Right kidney (tissue), 1 donor: ENCODE measurements at regions not wholly inside any gene's neighbourhood (a gene's known extent, or its start where the extent isn't known, plus 50 kb on each side); places are given as distances from the start of the nearest gene placed in this dataset.
"Not testable (repeated sequence)": the region's sequence is repeated elsewhere in the genome, so short reads cannot be mapped to it uniquely, and the experiment has no call there.

Experiments
- DNase-seq: peaks from one replicate; pipeline ENCODE4 v3.0.0-alpha.2; 2016

DNA sequence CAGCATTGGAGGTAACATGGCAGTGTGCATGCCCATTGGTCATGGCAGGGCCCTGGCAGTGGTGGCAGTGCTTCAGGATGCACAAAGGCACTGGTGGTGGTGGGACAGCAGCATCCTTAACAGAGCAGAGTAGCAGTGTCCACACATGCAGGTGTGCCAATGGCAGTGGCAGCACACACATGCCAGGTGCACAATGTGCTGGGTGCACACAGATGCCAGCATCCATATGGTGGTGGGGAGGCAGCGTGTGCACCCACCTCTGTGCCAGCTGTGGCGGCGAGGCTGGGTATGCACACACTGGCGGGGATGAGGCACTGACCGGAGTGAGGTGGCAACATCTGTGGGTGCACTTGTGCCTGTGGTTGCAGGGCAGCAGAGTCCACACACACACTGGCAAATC lies 150.6 kb downstream of the SI start:
- DNase-seq, result no peak

DNA sequence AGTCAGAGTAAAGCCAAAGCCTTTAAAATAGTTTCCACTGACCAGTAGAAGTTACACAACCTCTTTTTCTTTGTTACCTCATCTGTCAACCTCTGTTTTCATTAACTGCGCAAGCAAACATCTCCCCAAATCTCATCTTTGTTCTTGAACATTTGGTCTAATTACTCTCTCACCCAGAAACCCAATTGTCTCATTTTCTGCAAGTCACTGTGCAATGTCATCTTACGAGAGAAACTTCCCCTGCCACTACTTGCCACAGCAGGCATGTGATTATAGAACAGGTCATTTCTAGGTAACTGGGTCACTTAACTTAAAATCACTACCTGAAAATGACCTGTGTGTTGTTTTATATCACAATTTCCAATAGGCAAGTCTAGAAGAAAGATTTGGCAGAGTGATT lies 159.4 kb downstream of the SI start:
- DNase-seq, result no peak

DNA sequence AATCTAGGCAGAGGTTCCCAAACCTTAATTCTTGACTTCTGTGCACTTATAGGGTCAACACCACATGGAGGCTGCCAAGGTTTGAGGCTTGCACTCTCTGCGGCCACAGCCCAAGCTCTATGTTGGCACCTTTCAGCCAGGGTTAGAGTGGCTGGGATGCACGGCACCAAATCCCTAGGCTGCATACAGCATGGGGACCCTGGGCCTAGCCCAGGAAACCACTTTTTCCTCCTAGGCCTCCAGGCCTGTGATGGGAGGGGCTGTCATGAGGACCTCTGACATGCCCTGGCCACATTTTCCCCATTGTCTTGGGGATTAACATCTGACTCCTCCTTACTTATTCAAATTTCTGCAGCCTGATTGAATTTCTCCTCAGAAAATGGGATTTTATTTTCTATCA lies 165.4 kb downstream of the SI start:
- no peak for DNase-seq

DNA sequence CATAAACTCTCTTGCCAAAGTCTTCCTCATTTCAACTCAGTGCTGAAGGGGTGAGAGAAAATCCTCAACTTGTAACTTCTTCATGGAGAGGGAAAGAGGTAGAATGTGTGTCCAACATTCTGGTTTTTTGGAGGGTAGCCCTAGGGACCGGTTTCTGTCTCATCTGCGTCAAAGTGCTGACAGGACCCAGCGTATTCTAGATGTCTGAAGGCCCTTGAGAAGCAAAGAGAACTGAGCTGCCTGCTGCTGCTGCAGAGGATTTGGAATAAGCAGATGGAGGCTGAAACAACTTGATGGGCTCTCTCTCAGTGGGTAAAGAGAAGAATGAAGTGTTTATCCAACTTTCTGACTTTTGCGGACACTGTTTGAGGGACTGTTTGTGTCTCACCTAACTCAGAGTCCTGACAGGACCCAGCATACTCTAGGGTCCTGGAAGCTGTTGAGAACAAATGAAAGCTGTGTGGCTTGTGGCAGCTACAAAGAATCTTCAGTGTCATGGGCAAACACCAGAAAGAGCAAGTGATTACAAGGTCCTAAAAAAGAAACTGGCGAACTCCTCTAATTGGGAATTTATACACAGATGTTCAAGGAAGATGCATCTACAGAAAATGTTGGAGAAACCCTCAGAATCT lies 174.4 kb downstream of the SI start:
- DNase-seq, result no peak

DNA sequence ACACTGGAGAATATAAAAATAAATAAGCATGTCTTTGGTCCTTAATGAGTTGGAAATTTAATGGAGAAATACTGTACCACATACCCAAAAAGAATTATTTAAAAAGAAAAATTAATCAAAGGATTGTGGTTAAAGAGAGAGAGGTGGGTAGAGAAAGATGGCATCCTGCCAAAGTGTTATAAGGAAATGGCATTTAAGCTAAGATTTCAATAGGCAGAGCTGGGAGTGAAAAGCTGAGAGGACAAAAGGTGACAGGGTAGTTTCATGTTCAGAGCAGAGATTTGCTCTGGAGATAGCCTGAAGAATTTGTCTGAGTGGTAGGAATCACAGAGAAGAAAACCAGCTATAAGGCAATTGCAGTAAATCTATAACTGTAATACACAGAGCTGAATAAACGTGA lies 181.0 kb downstream of the SI start:
- no peak for DNase-seq

DNA sequence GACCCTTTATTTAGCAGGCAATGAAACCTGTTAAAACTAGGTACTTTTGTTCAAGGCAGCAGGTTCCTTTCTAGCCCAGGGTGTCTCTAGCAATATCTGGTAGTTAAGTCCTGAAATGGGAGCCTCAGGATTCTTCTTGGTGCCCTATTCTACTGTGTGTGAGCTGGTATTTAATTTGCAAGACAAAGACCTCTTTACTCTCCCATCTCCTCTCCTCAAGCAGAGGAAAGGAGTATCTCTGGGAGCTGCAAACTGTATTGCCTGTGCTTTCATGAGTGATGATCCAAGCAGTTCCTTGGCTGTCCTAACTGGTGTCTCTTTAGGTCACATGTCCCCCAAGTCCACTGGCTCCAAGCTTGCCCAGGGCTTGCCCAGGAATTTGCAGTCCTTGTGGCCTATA lies 188.2 kb downstream of the SI start:
- DNase-seq, result no peak

DNA sequence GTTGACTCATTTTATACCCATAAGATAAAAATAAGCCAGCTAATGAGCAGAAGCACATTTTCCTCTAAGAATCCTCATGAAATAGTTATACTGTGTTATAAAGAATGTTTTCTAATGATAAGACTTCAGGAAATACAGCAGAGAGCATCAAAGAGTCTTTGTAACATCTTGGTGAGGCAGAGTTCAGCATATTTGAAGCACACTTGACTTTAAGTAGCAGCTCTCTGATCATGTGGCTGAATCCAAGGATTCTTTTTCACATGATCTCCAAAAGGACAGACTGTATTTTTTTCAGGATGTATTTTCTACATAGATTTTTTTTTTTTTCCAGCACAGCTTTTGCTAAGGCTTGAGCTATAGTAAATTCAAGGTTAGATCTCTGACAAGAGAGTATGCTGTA lies 195.1 kb downstream of the SI start:
- DNase-seq, result no peak

DNA sequence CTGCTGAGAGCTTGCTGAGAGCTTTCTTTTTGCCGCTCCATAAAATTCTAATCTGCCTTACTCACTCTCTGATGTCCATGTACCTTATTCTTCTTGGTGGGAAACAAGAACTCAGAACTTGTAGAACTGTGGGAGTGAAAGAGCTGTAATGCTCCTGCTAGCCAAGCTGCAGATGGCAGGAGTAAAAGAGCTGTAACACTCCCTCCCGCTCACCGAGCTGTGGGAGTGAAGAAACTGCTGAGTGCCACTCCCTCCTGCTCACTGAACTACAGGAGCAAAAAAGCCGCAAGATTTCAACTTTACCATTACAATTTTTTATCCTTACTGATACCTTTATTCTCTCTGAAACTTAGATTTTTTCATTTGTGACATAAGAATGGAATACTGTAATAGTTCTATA lies 199.1 kb downstream of the SI start:
- DNase-seq, result no peak

DNA sequence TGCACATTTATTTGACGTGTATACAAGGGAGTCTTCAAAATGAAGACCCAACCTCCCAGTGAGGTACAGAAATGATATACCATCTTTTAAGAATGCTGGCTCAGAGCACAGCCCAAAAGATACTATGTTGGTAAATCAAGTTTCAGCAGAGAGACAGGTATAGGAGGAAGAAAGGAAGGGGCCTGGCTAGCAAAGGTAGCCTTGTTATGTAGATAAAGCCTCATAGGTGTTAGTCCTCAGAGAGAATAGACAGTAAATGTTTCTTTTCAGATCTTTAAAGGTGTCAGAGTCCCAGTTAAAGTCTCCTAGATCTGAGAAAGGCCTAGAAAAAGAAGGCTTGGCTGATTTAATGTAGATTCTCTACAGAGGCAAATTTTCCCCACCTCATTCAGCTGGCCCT lies 213.8 kb downstream of the SI start:
- DNase-seq, result no peak

DNA sequence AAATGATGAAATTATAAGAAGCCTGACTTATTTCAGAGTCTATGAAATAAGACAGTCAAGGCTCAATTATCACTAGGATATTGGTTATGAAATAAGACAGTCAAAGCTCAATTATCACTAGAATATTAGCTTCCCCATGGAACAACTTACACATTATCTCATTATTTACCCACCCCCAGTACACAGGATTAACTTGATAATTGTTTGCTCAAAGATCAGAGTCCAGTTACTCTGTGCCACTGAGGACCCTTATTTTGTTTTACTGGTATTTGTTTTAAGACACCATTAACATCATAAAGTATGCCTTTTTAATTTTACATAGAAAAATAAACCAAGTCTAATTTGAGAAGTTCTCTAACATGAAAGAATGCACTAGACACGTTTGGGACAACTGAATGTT lies 225.4 kb downstream of the SI start:
- no peak for DNase-seq

DNA sequence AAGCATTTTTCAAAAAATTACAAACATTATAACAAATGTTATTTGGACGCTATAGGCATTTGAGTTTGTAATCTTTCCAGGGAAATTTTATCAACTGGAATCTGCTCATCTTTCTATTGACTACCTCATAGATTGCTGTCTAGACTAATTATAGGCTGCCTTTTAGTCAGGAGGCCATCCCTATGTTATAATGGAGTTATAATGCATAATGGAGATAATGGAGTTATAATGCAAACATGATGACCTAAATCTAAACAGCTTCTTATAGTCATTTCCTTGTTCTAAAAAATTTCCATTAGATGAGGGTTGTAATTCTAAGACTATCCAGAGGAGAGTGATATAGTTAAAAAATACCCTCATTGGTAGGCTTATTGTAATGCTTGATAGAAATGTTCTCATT lies 226.4 kb downstream of the SI start:
- no peak for DNase-seq

DNA sequence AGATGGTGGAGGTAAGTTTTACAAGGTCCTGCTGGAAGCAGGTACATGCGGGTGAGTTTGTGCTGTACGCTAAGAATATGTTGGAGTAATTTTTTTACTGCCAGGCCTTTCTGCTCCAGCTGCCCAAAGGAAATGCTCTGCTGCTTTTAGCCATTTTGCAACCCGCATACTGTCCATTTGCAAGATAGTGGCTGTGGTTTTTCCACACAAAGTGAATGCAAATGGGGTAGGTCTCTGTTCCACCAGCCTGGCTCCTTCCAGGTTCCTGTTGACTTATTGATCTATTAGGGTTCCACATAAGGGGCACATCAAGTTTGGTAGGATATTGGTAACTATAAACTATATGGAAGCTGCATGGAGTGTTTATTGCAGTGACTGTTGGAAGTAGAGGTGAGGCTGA lies 227.1 kb downstream of the SI start:
- DNase-seq, result no peak

DNA sequence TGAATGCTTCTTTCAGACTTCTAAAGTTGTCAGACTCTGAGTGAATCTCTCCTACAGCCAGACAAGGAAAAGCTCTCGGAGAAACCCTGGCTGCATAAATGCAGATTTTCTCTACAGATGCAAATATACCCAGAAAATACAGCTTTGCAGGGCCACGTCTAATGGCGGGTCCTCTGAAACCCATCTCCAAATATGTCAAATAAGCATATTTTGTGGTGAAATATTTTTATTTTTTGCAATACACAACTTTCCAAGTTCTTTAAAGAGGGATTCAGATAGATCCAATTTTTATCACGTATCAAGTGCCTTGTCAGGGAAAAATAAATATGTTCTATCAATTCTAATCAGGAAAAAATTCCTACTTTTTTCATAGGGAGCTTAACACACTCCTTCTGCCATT lies 229.4 kb downstream of the SI start:
- DNase-seq, result no peak

DNA sequence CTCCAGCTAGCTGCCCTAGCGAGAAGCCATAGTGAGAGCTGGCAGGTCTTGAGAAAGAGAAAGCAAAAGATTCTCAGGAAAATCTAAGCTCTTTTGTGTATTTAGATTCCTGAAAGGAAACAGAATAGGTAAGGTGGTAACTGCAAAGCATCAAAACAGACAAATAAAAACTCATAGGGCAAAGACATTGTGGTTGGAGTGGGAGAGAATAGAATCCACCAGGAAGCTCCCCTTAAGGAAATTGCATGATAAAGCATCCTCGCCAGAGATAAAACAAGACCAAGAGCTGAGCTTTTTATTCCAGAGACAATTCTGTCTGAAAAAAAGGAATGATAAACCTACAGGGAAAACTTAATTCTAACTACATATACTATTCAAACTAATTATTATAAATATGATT lies 232.6 kb downstream of the SI start:
- DNase-seq, result no peak

DNA sequence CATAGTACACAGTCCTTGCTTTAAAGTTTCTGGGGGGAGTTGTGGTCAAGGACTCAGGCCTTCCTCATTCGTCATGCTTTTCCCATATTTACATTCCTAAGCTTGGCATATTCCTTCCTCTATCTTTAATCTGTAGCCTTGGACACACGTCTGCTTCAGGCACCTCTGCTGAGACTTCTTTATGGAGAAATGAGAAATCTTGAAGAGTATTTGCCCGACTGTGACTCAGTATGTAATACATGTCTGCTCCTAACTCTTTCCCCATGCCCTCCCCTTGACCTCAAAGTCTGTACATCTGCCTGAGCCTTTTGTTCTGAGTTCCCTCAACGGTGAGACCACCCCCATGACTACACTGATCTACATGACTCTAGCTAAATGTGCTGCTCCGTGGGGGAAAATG lies 246.1 kb downstream of the SI start:
- DNase-seq, result no peak

DNA sequence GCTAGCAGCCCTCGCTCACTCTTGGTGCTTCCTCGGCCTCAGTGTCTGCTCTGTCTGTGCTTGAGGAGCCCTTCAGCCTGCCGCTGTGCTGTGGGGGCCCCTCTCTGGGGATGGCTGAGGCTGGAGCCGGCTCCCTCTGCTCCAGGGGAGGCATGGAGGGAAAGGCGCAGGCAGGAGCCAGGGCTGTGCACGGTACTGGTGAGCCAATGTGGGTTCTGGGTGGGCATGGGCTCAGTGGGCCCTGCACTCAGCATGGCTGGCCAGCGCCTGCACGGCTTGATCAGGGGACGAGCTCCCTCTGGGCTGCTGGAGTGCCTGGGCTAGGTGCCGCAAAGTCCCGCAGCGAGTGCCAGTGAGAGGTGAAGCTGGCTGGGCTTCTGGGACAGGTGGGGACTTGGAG lies 260.0 kb downstream of the SI start:
- no peak for DNase-seq

DNA sequence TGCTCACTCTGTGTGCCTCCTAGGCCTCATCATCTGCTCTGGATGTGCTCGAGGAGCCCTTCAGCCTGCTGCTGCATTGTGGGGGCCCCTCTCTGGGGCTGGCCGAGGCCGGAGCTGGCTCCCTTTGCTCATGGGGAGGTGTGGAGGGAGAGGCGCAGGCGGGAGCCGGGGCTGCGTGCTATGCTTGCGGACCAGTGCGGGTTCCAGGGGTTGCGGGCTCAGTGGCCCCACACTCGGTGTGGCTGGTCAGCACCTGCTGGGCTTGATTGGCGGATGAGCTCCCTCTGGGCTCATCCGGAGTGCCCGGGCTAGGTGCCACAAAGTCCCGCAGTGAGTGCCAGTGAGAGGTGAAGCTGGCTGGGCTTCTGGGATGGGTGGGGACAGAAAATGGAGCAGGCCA lies 264.2 kb downstream of the SI start:
- no peak for DNase-seq

DNA sequence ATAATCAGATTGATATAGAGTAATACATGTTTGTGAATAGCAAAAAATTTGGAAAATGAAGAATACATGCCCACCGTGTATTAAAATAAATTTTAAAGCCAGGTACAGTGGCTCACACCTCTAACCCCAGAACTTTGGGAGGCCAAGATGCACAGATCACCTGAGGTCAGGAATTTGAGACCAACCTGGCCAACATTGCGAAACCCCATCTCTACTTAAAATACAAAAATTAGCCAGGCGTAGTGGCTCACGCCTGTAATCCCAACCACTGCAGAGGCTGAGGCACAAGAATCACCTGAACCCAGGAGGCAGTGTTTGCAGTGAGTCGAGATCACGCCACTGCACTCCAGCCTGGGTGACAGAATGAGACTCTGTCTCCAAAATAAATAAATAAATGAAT lies 266.3 kb downstream of the SI start:
- DNase-seq, result no peak

DNA sequence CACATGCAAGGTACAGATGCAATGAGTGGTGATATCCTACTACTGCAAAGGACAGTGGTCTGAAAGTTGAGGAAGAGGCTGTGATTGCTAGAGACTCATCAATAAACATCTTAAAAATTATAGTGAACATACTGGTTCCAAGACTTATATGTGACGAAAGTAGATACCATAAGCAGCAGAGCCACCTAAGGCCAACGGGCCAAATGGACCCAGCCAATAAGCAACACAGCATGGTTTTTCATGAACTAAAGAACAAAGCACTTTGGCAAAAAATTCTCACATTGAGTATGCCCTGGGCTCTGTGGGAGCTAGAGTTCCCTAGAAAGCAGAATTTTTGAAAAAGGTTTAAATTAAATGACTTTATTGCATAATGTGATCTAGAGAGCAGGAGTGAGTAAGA lies 272.1 kb downstream of the SI start:
- no peak for DNase-seq

DNA sequence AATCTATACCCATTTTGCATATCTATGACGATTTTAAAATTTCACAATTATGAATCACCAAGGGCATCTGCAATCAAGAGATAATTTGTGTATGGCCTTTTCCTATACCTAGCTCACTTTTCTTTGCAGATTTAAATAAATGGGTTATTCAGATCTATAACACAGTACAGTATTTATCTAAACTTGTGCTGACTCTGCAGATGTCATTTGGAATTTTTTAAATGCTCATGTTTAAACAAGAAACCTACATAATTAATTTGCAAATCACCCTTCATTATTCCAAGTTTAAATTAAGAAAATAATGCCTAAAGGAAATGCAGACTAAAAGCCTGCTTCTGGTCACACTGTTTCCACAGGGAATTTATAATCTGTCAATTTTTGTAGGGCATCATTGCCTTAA lies 284.2 kb downstream of the SI start:
- no peak for DNase-seq

DNA sequence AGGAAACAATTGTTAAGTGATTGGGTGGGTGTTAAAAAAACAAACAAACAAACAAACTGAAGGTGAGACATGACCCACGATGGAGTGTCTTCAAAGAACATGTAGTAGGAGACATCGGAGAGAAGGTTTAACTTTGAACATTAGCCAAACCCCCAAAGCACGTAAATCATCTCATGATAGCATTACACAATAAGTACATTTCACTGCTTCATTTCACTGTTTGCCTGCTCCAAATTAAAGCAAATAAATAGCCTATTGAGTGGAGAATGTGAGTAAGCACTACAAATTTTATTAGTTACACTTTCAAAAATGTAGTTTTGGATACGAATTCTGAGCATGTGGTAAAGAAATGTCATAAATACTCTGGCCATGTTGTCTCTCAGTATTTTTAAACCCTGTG lies 287.0 kb downstream of the SI start:
- DNase-seq, result no peak

DNA sequence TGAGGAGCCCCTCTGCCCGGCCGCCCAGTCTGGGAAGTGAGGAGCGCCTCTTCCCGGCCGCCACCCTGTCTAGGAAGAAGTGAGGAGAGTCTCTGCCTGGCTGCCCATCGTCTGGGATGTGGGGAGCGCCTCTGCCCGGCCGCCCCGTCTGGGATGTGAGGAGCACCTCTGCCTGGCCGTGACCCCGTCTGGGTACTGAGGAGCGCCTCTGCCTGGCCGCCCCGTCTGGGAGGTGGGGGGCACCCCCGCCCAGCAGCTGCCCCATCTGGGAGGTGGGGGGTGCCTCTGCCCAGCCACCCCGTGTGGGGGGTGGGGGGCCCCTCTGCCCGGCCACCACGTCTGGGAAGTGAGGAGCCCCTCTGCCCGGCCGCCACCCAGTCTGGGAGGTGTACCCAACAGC lies 293.9 kb downstream of the SI start:
- not testable (repeated sequence) for DNase-seq

DNA sequence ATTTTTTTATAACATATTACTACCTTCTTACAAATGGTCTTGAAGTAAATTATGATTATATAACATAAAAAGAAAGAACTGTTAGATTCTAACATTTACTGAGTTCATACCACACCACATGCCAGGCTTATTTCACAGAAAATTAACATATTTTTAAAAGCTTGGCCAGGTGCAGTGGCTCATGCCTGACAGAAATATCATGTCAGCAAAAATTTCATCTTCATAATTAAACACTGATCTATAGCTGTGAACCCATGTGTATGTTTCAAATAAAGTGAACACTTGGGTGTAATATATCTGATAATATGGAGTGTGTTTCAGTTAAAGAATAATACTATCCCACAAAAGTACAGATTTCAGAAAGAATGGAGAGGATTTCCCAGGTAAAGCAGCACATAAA lies 296.5 kb downstream of the SI start:
- no peak for DNase-seq

DNA sequence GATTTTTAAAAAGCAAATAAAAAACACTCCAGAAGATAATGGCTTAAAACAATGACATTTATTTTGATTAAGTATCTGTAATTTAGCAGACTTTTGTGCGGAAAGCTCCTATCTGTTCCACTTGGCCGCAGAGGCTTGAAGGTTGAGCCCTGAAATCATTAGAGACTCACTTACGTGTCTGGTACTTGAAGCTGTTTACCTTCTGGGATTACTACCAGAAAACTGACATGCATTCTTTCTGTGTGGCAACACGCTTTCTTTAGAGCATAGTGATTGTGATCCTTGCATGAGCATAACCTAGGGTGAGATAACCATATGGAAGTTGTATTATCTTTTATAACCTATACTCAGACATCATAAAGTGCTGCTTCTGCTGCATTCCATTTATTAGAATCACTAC lies 298.5 kb downstream of the SI start:
- no peak for DNase-seq

DNA sequence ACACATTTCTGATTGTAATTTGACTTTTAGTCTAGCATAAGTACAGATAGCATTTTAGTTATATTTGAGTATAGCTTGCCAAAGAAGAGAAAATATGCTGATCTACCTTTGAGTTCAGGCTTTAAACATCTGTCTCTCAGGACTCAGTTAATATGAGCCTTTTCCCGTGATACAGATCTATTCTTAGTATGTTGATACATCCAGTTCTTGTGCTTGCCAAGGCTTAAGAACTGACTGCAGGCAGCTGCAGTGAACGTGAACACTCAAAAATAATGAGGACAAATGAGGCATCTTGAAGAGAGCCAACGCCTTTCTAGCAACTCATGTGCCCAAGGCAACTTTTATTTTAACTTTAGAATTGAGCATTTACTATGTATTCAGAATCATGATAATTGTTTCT lies 325.5 kb downstream of the SI start:
- DNase-seq, result no peak

DNA sequence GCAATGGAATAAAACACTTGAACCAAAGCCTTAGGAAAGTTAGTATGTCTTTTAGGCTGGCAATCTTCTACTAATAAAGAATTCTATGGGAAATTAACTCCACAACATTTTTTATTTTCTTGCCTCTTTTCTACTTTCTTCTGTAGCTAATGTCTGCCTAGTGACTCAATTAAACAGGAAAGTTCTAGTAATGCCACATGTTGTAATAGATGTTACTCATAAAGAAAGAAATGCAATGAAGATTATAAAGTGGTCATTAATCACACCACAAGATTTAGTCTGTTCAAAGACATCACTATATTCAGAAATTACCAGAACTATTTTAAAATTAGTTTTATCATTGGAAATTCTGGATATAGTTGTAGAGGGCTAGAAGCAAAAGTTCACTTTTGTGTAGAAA lies 329.7 kb downstream of the SI start:
- no peak for DNase-seq
